Type B pancreatic cell (in vitro differentiated cells): ENCODE measurements at regions not wholly inside any gene's neighbourhood (a gene's known extent, or its start where the extent isn't known, plus 50 kb on each side); places are given as distances from the start of the nearest gene placed in this dataset.

Experiments
- DNase-seq: peaks from one replicate; pipeline ENCODE4 v3.0.0; 2021; ENCODE audit warnings: mixed read lengths; ENCODE audit not compliant: unreplicated experiment; ENCODE audit errors: extremely low spot score
- H3K27ac Mint-ChIP-seq: 2 replicates; pipeline ENCODE4 v1.8.0; 2021; ENCODE audit warnings: mild to moderate bottlenecking, mixed read lengths
- H3K27me3 Mint-ChIP-seq: 2 replicates; pipeline ENCODE4 v1.8.0; 2021; ENCODE audit warnings: mixed read lengths
- H3K36me3 Mint-ChIP-seq: 2 replicates; pipeline ENCODE4 v1.8.0; 2021; ENCODE audit warnings: mixed read lengths
- H3K4me1 Mint-ChIP-seq: one replicate; pipeline ENCODE4 v1.8.0; 2021; ENCODE audit warnings: mixed read lengths; ENCODE audit not compliant: unreplicated experiment
- H3K4me3 Mint-ChIP-seq: 2 replicates; pipeline ENCODE4 v1.8.0; 2021; ENCODE audit warnings: mild to moderate bottlenecking, mixed read lengths
- H3K9me3 Mint-ChIP-seq: 2 replicates; pipeline ENCODE4 v1.8.0; 2021; ENCODE audit warnings: mixed read lengths
- CTCF ChIP-seq: fragments of 200-600 bp; sonication (generic); conservative IDR thresholded peaks from 2 replicates; pipeline ENCODE4 v1.5.0; 2021; ENCODE audit warnings: antibody characterized with exemption, mild to moderate bottlenecking

- Mint-ChIP-seq H3K4me1 (peaks cover 5% of the 10 kb centered on the region), H3K27ac (no peak overlapping the region), H3K27me3 (peaks cover 9% of the 10 kb centered on the region), H3K9me3 (no peaks in the 10 kb centered on the region), H3K36me3 (no peaks in the 10 kb centered on the region), H3K4me3 (no peak overlapping the region)
- no peak for DNase-seq
- no peak for TF ChIP-seq CTCF
These were observed 285.5 kb upstream of the SLC24A2 start for GRCh38 chr9:20074291-20074690.

- Mint-ChIP-seq H3K27me3 (peaks cover 4% of the 10 kb centered on the region), H3K9me3 (no peaks in the 10 kb centered on the region), H3K4me1 (peaks cover 13% of the 10 kb centered on the region), H3K4me3 (no peak overlapping the region), H3K27ac (no peak overlapping the region), H3K36me3 (no peaks in the 10 kb centered on the region)
- TF ChIP-seq CTCF = no peak
- DNase-seq = no peak
These were observed 281.5 kb upstream of the SLC24A2 start for GRCh38 chr9:20070336-20070735.

- Mint-ChIP-seq H3K27ac (no peak overlapping the region), H3K4me1 (peaks cover 22% of the 10 kb centered on the region), H3K9me3 (no peaks in the 10 kb centered on the region), H3K27me3 (peaks cover 7% of the 10 kb centered on the region), H3K36me3 (no peaks in the 10 kb centered on the region), H3K4me3 (no peak overlapping the region)
- DNase-seq = no peak
- TF ChIP-seq CTCF = no peak
These were observed 277.2 kb upstream of the SLC24A2 start for GRCh38 chr9:20065796-20066700.

GRCh38 chr9:20065046-20065445 lies 276.2 kb upstream of the SLC24A2 start:
- no peak for DNase-seq
- Mint-ChIP-seq H3K4me1 (peaks cover 18% of the 10 kb centered on the region), H3K27ac (no peak overlapping the region), H3K4me3 (no peak overlapping the region), H3K36me3 (no peaks in the 10 kb centered on the region), H3K9me3 (no peaks in the 10 kb centered on the region), H3K27me3 (peaks cover 3% of the 10 kb centered on the region)
- no peak for TF ChIP-seq CTCF

- Mint-ChIP-seq H3K27me3 (no peaks in the 10 kb centered on the region), H3K4me3 (no peak overlapping the region), H3K4me1 (no peaks in the 10 kb centered on the region), H3K36me3 (no peaks in the 10 kb centered on the region), H3K27ac (no peak overlapping the region), H3K9me3 (no peaks in the 10 kb centered on the region)
- TF ChIP-seq CTCF = no peak
- DNase-seq = no peak
These were observed 265.9 kb upstream of the SLC24A2 start for GRCh38 chr9:20054734-20055133.
